Neutrophil (primary cell): ENCODE measurements at regions not wholly inside any gene's neighbourhood (a gene's known extent, or its start where the extent isn't known, plus 50 kb on each side); places are given as distances from the start of the nearest gene placed in this dataset.

Source experiments
- H3K27ac ChIP-seq: fragments of 200-600 bp; sonication (generic); 2 replicates; pipeline ENCODE4 v1.5.1; 2016; ENCODE audit warnings: mild to moderate bottlenecking, moderate library complexity
- H3K27me3 ChIP-seq: fragments of 200-600 bp; sonication (generic); 2 replicates; pipeline ENCODE4 v1.6.0; 2016; ENCODE audit warnings: mild to moderate bottlenecking
- H3K36me3 ChIP-seq: fragments of 200-600 bp; sonication (generic); 2 replicates; pipeline ENCODE4 v1.5.1; 2017
- H3K4me1 ChIP-seq, 2 experiments: fragments of 200-600 bp in 1 of 2; sonication (generic) in 1 of 2; 1 replicate in 1 of 2; 2 replicates in 1 of 2; pipeline versions ENCODE4 v1.5.1 to v1.6.1; 2013 to 2016; ENCODE audit warnings: low read depth in 1 of 2, low read length in 1 of 2, mild to moderate bottlenecking in 1 of 2, moderate library complexity in 1 of 2; ENCODE audit not compliant: control insufficient read depth in 1 of 2, insufficient read depth in 1 of 2
- H3K4me3 ChIP-seq, 2 experiments: fragments of 200-600 bp in 1 of 2; sonication (generic) in 1 of 2; 1 replicate in 1 of 2; 2 replicates in 1 of 2; pipeline ENCODE4 v1.5.1; 2013 to 2016; ENCODE audit warnings: low read depth in 1 of 2, low read length in 1 of 2, mild to moderate bottlenecking in 1 of 2, moderate library complexity in 1 of 2
- H3K9me3 ChIP-seq: fragments of 200-600 bp; sonication (generic); 2 replicates; pipeline ENCODE4 v1.5.1; 2016
- CTCF ChIP-seq: fragments of 200-600 bp; sonication (generic); IDR thresholded peaks from 2 replicates; pipeline ENCODE4 v1.5.1; 2016; ENCODE audit warnings: antibody characterized with exemption

DNA sequence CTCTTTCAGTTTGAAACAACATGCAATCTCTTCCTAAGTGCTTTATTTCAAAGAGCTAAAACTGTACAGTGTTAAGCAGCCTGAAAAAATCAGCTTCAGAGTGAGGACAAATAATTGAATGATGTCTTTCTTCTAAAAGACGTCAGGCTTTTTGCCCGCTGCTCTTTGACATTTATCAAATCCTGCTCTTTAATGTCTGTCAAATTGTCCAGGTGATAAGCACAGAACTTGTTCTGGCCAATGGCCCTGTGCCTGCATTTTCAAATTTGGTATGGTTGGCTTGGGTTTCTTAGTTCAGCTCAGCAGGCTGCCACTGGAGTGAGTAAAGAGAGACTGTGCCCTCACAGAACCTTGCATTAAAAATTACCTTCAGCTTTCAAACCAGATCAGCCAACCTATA, 712.9 kb upstream of the LCORL start:
- no peaks in the 10 kb centered on the region for H3K36me3 ChIP-seq
- H3K4me1 ChIP-seq, result no peaks in the 10 kb centered on the region
- no peaks in the 10 kb centered on the region for H3K9me3 ChIP-seq
- no peak overlapping the region for H3K27ac ChIP-seq
- no peak for TF ChIP-seq CTCF
- H3K4me3 ChIP-seq, result no peak overlapping the region
- no peaks in the 10 kb centered on the region for H3K27me3 ChIP-seq

DNA sequence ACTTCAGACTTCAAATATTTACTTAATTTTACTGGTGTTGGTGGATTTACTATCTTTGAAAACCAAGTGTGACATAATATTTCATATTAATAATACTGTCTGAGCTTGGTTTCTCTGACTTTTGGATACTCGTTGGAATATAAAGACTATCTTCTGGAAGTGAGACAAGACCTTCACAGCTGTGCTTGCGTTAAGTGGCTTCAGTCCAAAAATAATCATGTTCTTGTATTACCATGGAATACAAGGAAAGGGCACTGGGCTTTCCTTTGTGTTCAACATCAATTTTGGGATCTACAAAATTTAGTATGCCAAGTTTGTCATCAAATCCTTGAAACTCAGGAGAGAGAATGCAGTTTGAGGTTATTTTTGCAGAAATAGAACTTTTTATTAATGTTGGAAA, 712.4 kb upstream of the LCORL start:
- Histone ChIP-seq H3K4me1 (no peaks in the 10 kb centered on the region), H3K27me3 (no peaks in the 10 kb centered on the region), H3K4me3 (no peak overlapping the region), H3K9me3 (no peaks in the 10 kb centered on the region), H3K36me3 (no peaks in the 10 kb centered on the region), H3K27ac (no peak overlapping the region)
- no peak for TF ChIP-seq CTCF

DNA sequence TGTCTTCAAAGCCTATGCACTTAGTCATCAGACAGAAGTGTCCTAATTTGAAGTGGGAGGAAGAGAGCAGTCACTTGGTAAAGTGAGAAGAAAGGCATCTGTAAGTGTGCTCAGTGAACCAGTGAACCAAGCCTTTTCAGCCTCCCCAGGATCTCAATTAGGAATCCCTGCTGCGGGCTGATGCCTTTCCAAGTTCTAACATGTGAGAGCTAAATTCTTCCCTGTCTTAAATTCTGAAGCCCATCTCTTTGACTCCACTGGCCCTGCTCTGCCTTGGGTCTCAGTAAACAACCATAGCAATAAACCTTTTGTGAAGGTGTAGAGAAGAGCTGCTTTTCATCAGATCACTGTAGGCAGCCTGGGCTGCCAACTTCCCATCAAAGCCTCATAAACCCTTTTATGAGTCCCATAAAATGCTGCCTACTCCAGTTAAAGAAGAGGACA, 701.2 kb upstream of the LCORL start:
- no peaks in the 10 kb centered on the region for H3K27me3 ChIP-seq
- no peaks in the 10 kb centered on the region for H3K9me3 ChIP-seq
- no peaks in the 10 kb centered on the region for H3K36me3 ChIP-seq
- H3K4me1 ChIP-seq, result no peaks in the 10 kb centered on the region
- H3K4me3 ChIP-seq, result no peak overlapping the region
- H3K27ac ChIP-seq, result no peak overlapping the region
- TF ChIP-seq CTCF, result no peak

GRCh38 chr4:18698119-18698883, 676.7 kb upstream of the LCORL start:
- H3K4me3 ChIP-seq, result no peak overlapping the region

GRCh38 chr4:18695733-18696527, 674.4 kb upstream of the LCORL start:
- H3K4me3 ChIP-seq, result no peak overlapping the region
- H3K4me1 ChIP-seq, result no peaks in the 10 kb centered on the region
- no peaks in the 10 kb centered on the region for H3K9me3 ChIP-seq
- no peak overlapping the region for H3K27ac ChIP-seq
- no peaks in the 10 kb centered on the region for H3K36me3 ChIP-seq
- no peak for TF ChIP-seq CTCF
- peaks cover 6% of the 10 kb centered on the region for H3K27me3 ChIP-seq

More at GRCh38 chr4:18698119-18698883, 676.7 kb upstream of the LCORL start:
- Histone ChIP-seq H3K4me1 (no peaks in the 10 kb centered on the region), H3K36me3 (no peaks in the 10 kb centered on the region), H3K27ac (no peak overlapping the region), H3K27me3 (no peaks in the 10 kb centered on the region), H3K9me3 (no peaks in the 10 kb centered on the region)
- no peak for TF ChIP-seq CTCF
